HEK293 (cell line): ENCODE measurements at regions not wholly inside any gene's neighbourhood (a gene's known extent, or its start where the extent isn't known, plus 50 kb on each side); places are given as distances from the start of the nearest gene placed in this dataset.

ENCODE experiments used
- TF ChIP-seq, protein P1 (sequence below): fragments of 450-650 bp; formaldehyde crosslinking; IDR thresholded peaks from 2 replicates; pipeline ENCODE4 v1.5.1; 2016; ENCODE audit warnings: missing biosample characterization, missing genetic modification characterization
- TF ChIP-seq, protein P2 (sequence below): fragments of 450-650 bp; formaldehyde crosslinking; IDR thresholded peaks from 2 replicates; pipeline ENCODE4 v1.5.1; 2016; ENCODE audit warnings: missing biosample characterization, missing genetic modification characterization

DNA sequence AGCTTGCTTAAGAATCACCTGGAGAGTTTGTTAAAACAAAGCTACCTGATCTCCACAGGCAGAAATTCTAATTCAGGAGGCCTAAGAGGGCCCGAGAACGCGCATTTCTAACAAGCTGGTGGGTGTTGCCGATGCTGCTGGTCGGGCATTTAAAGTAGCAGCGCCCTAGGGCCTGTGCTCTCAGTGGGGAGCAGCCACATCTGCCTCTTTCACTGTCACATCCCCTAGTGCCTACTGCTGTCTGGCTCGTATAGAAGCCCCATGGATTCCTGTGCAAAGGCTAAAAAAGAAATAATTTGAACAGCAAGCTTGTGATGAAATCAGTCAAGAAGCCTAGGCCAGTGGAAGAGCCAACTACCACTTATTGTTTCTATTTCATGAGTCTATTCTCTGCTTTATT lies 126.7 kb upstream of the SMIM21 start:
- TF ChIP-seq, protein P1, sequence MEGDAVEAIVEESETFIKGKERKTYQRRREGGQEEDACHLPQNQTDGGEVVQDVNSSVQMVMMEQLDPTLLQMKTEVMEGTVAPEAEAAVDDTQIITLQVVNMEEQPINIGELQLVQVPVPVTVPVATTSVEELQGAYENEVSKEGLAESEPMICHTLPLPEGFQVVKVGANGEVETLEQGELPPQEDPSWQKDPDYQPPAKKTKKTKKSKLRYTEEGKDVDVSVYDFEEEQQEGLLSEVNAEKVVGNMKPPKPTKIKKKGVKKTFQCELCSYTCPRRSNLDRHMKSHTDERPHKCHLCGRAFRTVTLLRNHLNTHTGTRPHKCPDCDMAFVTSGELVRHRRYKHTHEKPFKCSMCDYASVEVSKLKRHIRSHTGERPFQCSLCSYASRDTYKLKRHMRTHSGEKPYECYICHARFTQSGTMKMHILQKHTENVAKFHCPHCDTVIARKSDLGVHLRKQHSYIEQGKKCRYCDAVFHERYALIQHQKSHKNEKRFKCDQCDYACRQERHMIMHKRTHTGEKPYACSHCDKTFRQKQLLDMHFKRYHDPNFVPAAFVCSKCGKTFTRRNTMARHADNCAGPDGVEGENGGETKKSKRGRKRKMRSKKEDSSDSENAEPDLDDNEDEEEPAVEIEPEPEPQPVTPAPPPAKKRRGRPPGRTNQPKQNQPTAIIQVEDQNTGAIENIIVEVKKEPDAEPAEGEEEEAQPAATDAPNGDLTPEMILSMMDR (tag by site-specific recombination), result no peak
- TF ChIP-seq, protein P2, sequence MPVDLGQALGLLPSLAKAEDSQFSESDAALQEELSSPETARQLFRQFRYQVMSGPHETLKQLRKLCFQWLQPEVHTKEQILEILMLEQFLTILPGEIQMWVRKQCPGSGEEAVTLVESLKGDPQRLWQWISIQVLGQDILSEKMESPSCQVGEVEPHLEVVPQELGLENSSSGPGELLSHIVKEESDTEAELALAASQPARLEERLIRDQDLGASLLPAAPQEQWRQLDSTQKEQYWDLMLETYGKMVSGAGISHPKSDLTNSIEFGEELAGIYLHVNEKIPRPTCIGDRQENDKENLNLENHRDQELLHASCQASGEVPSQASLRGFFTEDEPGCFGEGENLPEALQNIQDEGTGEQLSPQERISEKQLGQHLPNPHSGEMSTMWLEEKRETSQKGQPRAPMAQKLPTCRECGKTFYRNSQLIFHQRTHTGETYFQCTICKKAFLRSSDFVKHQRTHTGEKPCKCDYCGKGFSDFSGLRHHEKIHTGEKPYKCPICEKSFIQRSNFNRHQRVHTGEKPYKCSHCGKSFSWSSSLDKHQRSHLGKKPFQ (tag by site-specific recombination), result no peak
